ENCODE measurements at regions not wholly inside any gene's neighbourhood (a gene's known extent, or its start where the extent isn't known, plus 50 kb on each side); places are given as distances from the start of the nearest gene placed in this dataset.

- Histone ChIP-seq H3K4me1 (ENCODE audit: control insufficient read depth, insufficient read depth, low read length) (no peaks in the 10 kb centered on the region), H3K27me3 (ENCODE audit: control insufficient read depth, insufficient read depth, low read length, poor library complexity, severe bottlenecking) (no peaks in the 10 kb centered on the region), H3K9me3 (ENCODE audit: control insufficient read depth, low read length) (no peaks in the 10 kb centered on the region), H3K27ac (ENCODE audit: low read depth, low read length) (no peak overlapping the region), H3K36me3 (ENCODE audit: control insufficient read depth, insufficient read depth, low read length) (no peaks in the 10 kb centered on the region), H3K4me3 (ENCODE audit: low read length) (no peak overlapping the region), H3K9ac (ENCODE audit: extremely low read depth, low read length, poor library complexity, severe bottlenecking) (no peak overlapping the region)
- no peaks in the 10 kb centered on the region for H3K9me3 Mint-ChIP-seq
- H3K4me1 Mint-ChIP-seq = peaks cover 7% of the 10 kb centered on the region
- H3K36me3 Mint-ChIP-seq (ENCODE audit: low read depth) = no peaks in the 10 kb centered on the region
- no peak for TF ChIP-seq CTCF (conservative IDR thresholded peaks at IDR 0.05)
- no peak overlapping the region for H3K4me3 Mint-ChIP-seq
- no peak for DNase-seq
- H3K27me3 Mint-ChIP-seq (ENCODE audit: insufficient read depth) = peaks cover 16% of the 10 kb centered on the region
- H3K27ac Mint-ChIP-seq = no peak overlapping the region
- WGBS, 2 experiments (ENCODE audit: insufficient coverage in 1 of 2, insufficient read length in 1 of 2) = 91% methylated on average over 1 of the region's 1 CpG; no CpG with 5 or more reads in 1 of the 2 experiments
Observed at GRCh38 chr3:40717471-40717870, 192.7 kb downstream of the ZNF621 start.

GRCh38 chr3:40718209-40718608 lies 193.4 kb downstream of the ZNF621 start:
- Histone ChIP-seq H3K27me3 (ENCODE audit: control insufficient read depth, insufficient read depth, low read length, poor library complexity, severe bottlenecking) (no peaks in the 10 kb centered on the region), H3K27ac (ENCODE audit: low read depth, low read length) (no peak overlapping the region), H3K9ac (ENCODE audit: extremely low read depth, low read length, poor library complexity, severe bottlenecking) (no peak overlapping the region), H3K9me3 (ENCODE audit: control insufficient read depth, low read length) (no peaks in the 10 kb centered on the region), H3K4me3 (ENCODE audit: low read length) (no peak overlapping the region), H3K4me1 (ENCODE audit: control insufficient read depth, insufficient read depth, low read length) (no peaks in the 10 kb centered on the region), H3K36me3 (ENCODE audit: control insufficient read depth, insufficient read depth, low read length) (no peaks in the 10 kb centered on the region)
- Mint-ChIP-seq H3K27ac (no peak overlapping the region), H3K27me3 (ENCODE audit: insufficient read depth) (peaks cover 16% of the 10 kb centered on the region), H3K9me3 (no peaks in the 10 kb centered on the region), H3K4me3 (no peak overlapping the region), H3K4me1 (peaks cover 7% of the 10 kb centered on the region), H3K36me3 (ENCODE audit: low read depth) (no peaks in the 10 kb centered on the region)
- no peak for TF ChIP-seq CTCF (conservative IDR thresholded peaks at IDR 0.05)
- 94 to 100% methylated on average over 1 of the region's 1 CpG for WGBS, 2 experiments (ENCODE audit: insufficient coverage in 1 of 2, insufficient read length in 1 of 2)
- no peak for DNase-seq

GRCh38 chr3:40718681-40719080 lies 193.9 kb downstream of the ZNF621 start:
- Histone ChIP-seq H3K36me3 (ENCODE audit: control insufficient read depth, insufficient read depth, low read length) (no peaks in the 10 kb centered on the region), H3K27ac (ENCODE audit: low read depth, low read length) (no peak overlapping the region), H3K9me3 (ENCODE audit: control insufficient read depth, low read length) (no peaks in the 10 kb centered on the region), H3K9ac (ENCODE audit: extremely low read depth, low read length, poor library complexity, severe bottlenecking) (no peak overlapping the region), H3K4me1 (ENCODE audit: control insufficient read depth, insufficient read depth, low read length) (no peaks in the 10 kb centered on the region), H3K27me3 (ENCODE audit: control insufficient read depth, insufficient read depth, low read length, poor library complexity, severe bottlenecking) (no peaks in the 10 kb centered on the region), H3K4me3 (ENCODE audit: low read length) (no peak overlapping the region)
- H3K27ac Mint-ChIP-seq = no peak overlapping the region
- H3K4me3 Mint-ChIP-seq = no peak overlapping the region
- H3K9me3 Mint-ChIP-seq = no peaks in the 10 kb centered on the region
- DNase-seq = no peak
- WGBS, 2 experiments (ENCODE audit: insufficient coverage in 1 of 2, insufficient read length in 1 of 2) = 100% methylated on average over 1 of the region's 1 CpG
- no peak for TF ChIP-seq CTCF (conservative IDR thresholded peaks at IDR 0.05)
- H3K27me3 Mint-ChIP-seq (ENCODE audit: insufficient read depth) = peaks cover 16% of the 10 kb centered on the region
- H3K4me1 Mint-ChIP-seq = peaks cover 5% of the 10 kb centered on the region
- H3K36me3 Mint-ChIP-seq (ENCODE audit: low read depth) = no peaks in the 10 kb centered on the region

Measured in endodermal cell (in vitro differentiated cells).